Chondrocyte (in vitro differentiated cells): ENCODE measurements at regions not wholly inside any gene's neighbourhood (a gene's known extent, or its start where the extent isn't known, plus 50 kb on each side); places are given as distances from the start of the nearest gene placed in this dataset.
A peak's percentile ranks its signal among the peaks of the same experiment; 100 is the strongest.

ENCODE experiments used
- DNase-seq: peaks from one replicate; pipeline ENCODE4 v3.0.0; 2021; ENCODE audit warnings: mixed read lengths, low spot score
- H3K27ac Mint-ChIP-seq: one replicate; pipeline ENCODE4 v1.8.0; 2021; ENCODE audit warnings: mild to moderate bottlenecking, moderate library complexity, mixed read lengths; ENCODE audit not compliant: unreplicated experiment
- H3K27me3 Mint-ChIP-seq: 2 replicates; pipeline ENCODE4 v1.8.0; 2021; ENCODE audit warnings: low read depth, mixed read lengths
- H3K36me3 Mint-ChIP-seq: 2 replicates; pipeline ENCODE4 v1.8.0; 2021; ENCODE audit warnings: low read depth, mixed read lengths
- H3K4me1 Mint-ChIP-seq: 2 replicates; pipeline ENCODE4 v1.8.0; 2021; ENCODE audit warnings: low read depth, mild to moderate bottlenecking, mixed read lengths
- H3K4me3 Mint-ChIP-seq: one replicate; pipeline ENCODE4 v1.8.0; 2021; ENCODE audit warnings: mild to moderate bottlenecking, moderate library complexity, mixed read lengths; ENCODE audit not compliant: unreplicated experiment
- H3K9me3 Mint-ChIP-seq: 2 replicates; pipeline ENCODE4 v1.8.0; 2021; ENCODE audit warnings: low read depth, mixed read lengths
- TF ChIP-seq, protein P1 (sequence below): fragments of 200-600 bp; sonication (generic); IDR thresholded peaks from 2 replicates; pipeline ENCODE4 v1.5.0; 2021; ENCODE audit warnings: antibody characterized with exemption, mild to moderate bottlenecking, moderate library complexity

DNA sequence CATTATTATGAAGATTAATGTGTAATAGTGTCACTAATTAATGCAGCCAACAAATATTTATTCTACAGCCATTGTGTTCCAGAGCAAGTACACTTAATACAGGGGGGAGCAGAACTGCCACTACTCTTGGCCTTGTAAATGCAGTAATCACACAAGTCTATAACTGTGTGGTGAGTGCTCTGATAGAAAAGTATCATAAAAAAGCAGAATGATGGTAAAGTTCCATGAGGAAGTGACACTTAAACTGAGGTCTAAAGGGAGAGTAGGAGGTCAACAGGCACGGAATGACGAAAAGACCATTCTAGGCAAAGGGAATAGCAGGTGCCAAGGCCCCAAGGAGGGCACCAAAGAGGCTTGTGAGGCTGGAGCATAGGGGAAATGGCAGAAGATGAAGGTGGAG, 142.9 kb downstream of the OSTF1 start:
- H3K27ac Mint-ChIP-seq, result no peak overlapping the region
- no peaks in the 10 kb centered on the region for H3K27me3 Mint-ChIP-seq
- TF ChIP-seq, protein P1, sequence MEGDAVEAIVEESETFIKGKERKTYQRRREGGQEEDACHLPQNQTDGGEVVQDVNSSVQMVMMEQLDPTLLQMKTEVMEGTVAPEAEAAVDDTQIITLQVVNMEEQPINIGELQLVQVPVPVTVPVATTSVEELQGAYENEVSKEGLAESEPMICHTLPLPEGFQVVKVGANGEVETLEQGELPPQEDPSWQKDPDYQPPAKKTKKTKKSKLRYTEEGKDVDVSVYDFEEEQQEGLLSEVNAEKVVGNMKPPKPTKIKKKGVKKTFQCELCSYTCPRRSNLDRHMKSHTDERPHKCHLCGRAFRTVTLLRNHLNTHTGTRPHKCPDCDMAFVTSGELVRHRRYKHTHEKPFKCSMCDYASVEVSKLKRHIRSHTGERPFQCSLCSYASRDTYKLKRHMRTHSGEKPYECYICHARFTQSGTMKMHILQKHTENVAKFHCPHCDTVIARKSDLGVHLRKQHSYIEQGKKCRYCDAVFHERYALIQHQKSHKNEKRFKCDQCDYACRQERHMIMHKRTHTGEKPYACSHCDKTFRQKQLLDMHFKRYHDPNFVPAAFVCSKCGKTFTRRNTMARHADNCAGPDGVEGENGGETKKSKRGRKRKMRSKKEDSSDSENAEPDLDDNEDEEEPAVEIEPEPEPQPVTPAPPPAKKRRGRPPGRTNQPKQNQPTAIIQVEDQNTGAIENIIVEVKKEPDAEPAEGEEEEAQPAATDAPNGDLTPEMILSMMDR, result no peak
- H3K4me1 Mint-ChIP-seq, result peaks cover 14% of the 10 kb centered on the region
- no peak for DNase-seq
- H3K9me3 Mint-ChIP-seq, result peaks cover 6% of the 10 kb centered on the region
- peaks cover 6% of the 10 kb centered on the region for H3K36me3 Mint-ChIP-seq
- H3K4me3 Mint-ChIP-seq, result no peak overlapping the region

DNA sequence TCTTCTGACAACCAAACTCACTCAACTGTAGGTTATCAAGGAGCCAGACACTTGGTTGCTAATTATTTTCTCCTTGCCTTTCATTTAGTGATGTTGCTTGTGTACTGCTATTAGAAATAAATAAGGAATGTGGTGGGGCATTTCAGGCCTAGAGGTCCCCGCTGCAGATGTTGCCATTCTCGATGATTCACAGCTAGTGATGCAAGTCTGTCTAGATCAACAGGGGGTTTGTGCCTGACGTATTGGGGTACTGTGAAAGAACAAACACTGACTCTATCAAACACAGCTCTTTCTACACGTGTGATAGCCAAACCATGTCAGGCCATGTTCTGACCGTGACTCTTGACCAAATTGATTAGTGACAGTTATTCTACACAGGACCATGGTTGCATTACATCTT, 144.7 kb downstream of the OSTF1 start:
- H3K27me3 Mint-ChIP-seq, result no peaks in the 10 kb centered on the region
- H3K9me3 Mint-ChIP-seq, result no peaks in the 10 kb centered on the region
- TF ChIP-seq, protein P1, result no peak
- no peak for DNase-seq
- no peak overlapping the region for H3K27ac Mint-ChIP-seq
- peaks cover under 1% of the 10 kb centered on the region for H3K36me3 Mint-ChIP-seq
- H3K4me1 Mint-ChIP-seq, result peaks cover 14% of the 10 kb centered on the region
- H3K4me3 Mint-ChIP-seq, result no peak overlapping the region

DNA sequence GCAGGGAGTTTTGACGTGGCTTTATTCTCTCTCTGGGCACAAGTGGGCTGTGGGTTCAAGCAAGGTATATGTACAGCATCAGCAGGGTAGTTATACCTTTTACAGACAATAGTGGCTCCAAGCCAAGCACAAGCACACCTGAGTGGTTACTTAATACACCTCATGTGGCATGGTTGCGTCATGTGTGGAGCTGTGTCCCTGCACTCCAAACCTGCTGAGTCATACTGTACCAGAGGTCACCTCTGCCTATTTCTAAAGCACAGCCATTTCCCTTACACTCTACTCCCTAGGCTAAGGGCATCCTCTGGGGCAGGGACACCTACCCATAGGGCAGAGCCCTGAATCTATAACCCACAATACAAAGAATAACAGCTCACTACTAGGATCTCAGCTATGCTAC, 147.3 kb downstream of the OSTF1 start:
- Mint-ChIP-seq H3K36me3 (peaks cover 1% of the 10 kb centered on the region), H3K9me3 (no peaks in the 10 kb centered on the region)

DNA sequence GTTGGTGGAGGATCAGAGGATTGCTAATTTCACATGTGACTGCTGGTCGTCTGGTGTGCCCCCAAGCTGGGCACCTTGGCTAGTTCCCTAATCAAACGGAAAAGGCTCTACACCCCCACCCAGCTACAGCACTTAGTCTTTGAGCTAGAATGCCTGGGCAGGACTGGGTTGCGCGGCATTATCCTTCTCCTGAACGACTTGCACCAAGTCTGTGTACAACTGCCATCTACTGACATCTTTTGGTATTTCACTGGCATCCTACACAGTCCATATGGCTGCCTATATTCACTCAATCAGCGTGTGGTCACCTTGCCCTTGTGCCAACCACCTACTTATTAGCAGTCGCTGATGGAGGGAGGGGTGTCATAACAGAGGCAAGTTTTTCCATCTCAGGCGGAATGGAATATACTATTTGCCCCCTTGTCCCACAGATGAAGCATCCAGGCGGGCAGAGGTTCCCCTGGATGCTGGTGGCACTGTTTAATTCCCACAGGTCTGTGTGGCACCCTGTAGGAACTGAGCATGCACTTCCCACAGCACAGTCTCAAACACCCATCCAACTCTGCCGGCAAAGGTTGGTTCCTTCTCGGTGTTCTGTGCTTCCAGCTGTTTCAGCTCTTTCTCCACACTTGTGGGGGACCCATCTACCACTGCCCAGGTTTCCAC, 150.1 kb downstream of the OSTF1 start:
- Mint-ChIP-seq H3K27me3 (peaks cover 13% of the 10 kb centered on the region), H3K36me3 (peaks cover 1% of the 10 kb centered on the region), H3K27ac (no peak overlapping the region), H3K4me3 (no peak overlapping the region), H3K9me3 (no peaks in the 10 kb centered on the region), H3K4me1 (peaks cover 5% of the 10 kb centered on the region)
- DNase-seq, result no peak
- TF ChIP-seq, protein P1, result peak; percentile 83

More for the DNA sequence above, 147.3 kb downstream of the OSTF1 start:
- Mint-ChIP-seq H3K27me3 (peaks cover 5% of the 10 kb centered on the region), H3K4me1 (peaks cover 5% of the 10 kb centered on the region), H3K27ac (no peak overlapping the region), H3K4me3 (no peak overlapping the region)
- TF ChIP-seq, protein P1, result no peak
- DNase-seq, result no peak

DNA sequence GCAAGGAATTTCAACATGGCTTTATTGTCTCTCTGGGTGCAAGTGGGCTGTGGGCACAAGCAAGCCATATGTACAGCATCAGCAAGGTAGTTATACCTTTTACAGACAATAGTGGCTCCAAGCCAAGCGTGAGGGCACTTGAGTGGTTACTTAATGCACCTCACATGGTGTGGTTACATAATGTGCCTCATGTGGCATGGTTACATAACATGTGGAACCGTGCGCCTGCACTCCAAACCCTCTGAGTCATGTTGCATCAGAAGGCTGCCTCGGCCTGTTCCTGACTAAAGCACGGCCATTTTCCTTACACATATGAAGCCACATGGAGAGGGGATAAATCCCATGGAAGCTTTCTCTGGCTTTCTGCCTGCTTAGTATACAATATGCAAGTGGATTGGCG, 150.9 kb downstream of the OSTF1 start:
- peaks cover 5% of the 10 kb centered on the region for H3K4me1 Mint-ChIP-seq
- TF ChIP-seq, protein P1, result no peak
- H3K9me3 Mint-ChIP-seq, result no peaks in the 10 kb centered on the region
- no peak overlapping the region for H3K4me3 Mint-ChIP-seq
- peaks cover 13% of the 10 kb centered on the region for H3K27me3 Mint-ChIP-seq
- H3K27ac Mint-ChIP-seq, result no peak overlapping the region
- H3K36me3 Mint-ChIP-seq, result peaks cover 1% of the 10 kb centered on the region
- no peak for DNase-seq
